ENCODE measurements at regions not wholly inside any gene's neighbourhood (a gene's known extent, or its start where the extent isn't known, plus 50 kb on each side); places are given as distances from the start of the nearest gene placed in this dataset.

GRCh38 chr1:47579809-47580208 is 142.0 kb downstream of the FOXD2 start:
- TF ChIP-seq, protein P1, sequence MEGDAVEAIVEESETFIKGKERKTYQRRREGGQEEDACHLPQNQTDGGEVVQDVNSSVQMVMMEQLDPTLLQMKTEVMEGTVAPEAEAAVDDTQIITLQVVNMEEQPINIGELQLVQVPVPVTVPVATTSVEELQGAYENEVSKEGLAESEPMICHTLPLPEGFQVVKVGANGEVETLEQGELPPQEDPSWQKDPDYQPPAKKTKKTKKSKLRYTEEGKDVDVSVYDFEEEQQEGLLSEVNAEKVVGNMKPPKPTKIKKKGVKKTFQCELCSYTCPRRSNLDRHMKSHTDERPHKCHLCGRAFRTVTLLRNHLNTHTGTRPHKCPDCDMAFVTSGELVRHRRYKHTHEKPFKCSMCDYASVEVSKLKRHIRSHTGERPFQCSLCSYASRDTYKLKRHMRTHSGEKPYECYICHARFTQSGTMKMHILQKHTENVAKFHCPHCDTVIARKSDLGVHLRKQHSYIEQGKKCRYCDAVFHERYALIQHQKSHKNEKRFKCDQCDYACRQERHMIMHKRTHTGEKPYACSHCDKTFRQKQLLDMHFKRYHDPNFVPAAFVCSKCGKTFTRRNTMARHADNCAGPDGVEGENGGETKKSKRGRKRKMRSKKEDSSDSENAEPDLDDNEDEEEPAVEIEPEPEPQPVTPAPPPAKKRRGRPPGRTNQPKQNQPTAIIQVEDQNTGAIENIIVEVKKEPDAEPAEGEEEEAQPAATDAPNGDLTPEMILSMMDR (IDR thresholded peaks at IDR 0.05): no peak
- no peak for TF ChIP-seq POLR2A (IDR thresholded peaks at IDR 0.05)
- no peak for TF ChIP-seq EP300 (IDR thresholded peaks at IDR 0.05)

Data from sigmoid colon (tissue), 4 donors.